Esophagus mucosa (tissue), 1 donor: ENCODE measurements at regions not wholly inside any gene's neighbourhood (a gene's known extent, or its start where the extent isn't known, plus 50 kb on each side); places are given as distances from the start of the nearest gene placed in this dataset.

Experiments
- ATAC-seq: fragments of 200-7000 bp; cut with Tn5 transposase; one replicate; pipeline ENCODE4 v1.9.1; 2020
- donor health status: DM: yes; HTN: yes; CAD: no.

GRCh38 chr13:106029676-106030290, 505.7 kb downstream of the EFNB2 start:
- ATAC-seq = no peak

GRCh38 chr13:106028911-106029310, 506.6 kb downstream of the EFNB2 start:
- ATAC-seq = no peak

GRCh38 chr13:106011600-106011999, 523.9 kb downstream of the EFNB2 start:
- ATAC-seq = no peak

- no peak for ATAC-seq
Measured at GRCh38 chr13:106010836-106011235, 524.6 kb downstream of the EFNB2 start.

GRCh38 chr13:106008540-106008939, 526.9 kb downstream of the EFNB2 start:
- no peak for ATAC-seq

GRCh38 chr13:106007156-106007555, 528.3 kb downstream of the EFNB2 start:
- no peak for ATAC-seq

- no peak for ATAC-seq
Measured at GRCh38 chr13:106003651-106004050, 531.8 kb downstream of the EFNB2 start.

- ATAC-seq = no peak
Measured at GRCh38 chr13:106001443-106001842, 534.0 kb downstream of the EFNB2 start.

- ATAC-seq = no peak
Measured at GRCh38 chr13:105997581-105998550, 537.6 kb downstream of the EFNB2 start.

- ATAC-seq = no peak
Measured at GRCh38 chr13:105996391-105997025, 539.0 kb downstream of the EFNB2 start.

- ATAC-seq = no peak
Measured at GRCh38 chr13:105994340-105994739, 541.1 kb downstream of the EFNB2 start.

GRCh38 chr13:105991622-105992277, 543.7 kb downstream of the EFNB2 start:
- ATAC-seq = peak; percentile 97

- peak; percentile 4 for ATAC-seq
Measured at GRCh38 chr13:105991131-105991530, 544.3 kb downstream of the EFNB2 start.

- ATAC-seq = no peak
Measured at GRCh38 chr13:105990256-105990958, 545.1 kb downstream of the EFNB2 start.

GRCh38 chr13:105984646-105985045, 550.8 kb downstream of the EFNB2 start:
- no peak for ATAC-seq

GRCh38 chr13:105984236-105984635, 551.2 kb downstream of the EFNB2 start:
- peak; percentile 38 for ATAC-seq

GRCh38 chr13:105982219-105982930, 553.1 kb downstream of the EFNB2 start:
- no peak for ATAC-seq

- ATAC-seq = peak; percentile 87
Measured at GRCh38 chr13:105979131-105980011, 556.1 kb downstream of the EFNB2 start.

GRCh38 chr13:105974380-105974779, 561.1 kb downstream of the EFNB2 start:
- ATAC-seq = no peak

- ATAC-seq = no peak
Measured at GRCh38 chr13:105972811-105973590, 562.5 kb downstream of the EFNB2 start.
